CD4-positive, alpha-beta memory T cell (primary cell): ENCODE measurements at regions not wholly inside any gene's neighbourhood (a gene's known extent, or its start where the extent isn't known, plus 50 kb on each side); places are given as distances from the start of the nearest gene placed in this dataset.
A peak's percentile ranks its signal among the peaks of the same experiment; 100 is the strongest.

Experiments used
- CTCF ChIA-PET: fragments of 350-600 bp; sonication (Branson Sonifier 250); formaldehyde crosslinking; loops from one replicate; lab custom pipeline; 2021; ENCODE audit warnings: inconsistent platforms; ENCODE audit not compliant: partially characterized antibody; lab: Charles Lee
- POLR2A ChIA-PET: fragments of 350-600 bp; sonication (Branson Sonifier 250); formaldehyde crosslinking; loops from one replicate; lab custom pipeline; 2021; ENCODE audit not compliant: partially characterized antibody; lab: Charles Lee
- DNase-seq, 5 donors: peaks; one replicate each; pipeline versions ENCODE4 v3.0.0 to v3.0.0-alpha.2; 2020 to 2022; ENCODE audit warnings: mixed read lengths in 1 of 5
- H3K27ac ChIP-seq: one replicate; pipeline ENCODE4 v1.7.0; 2013; ENCODE audit warnings: low read depth, low read length
- H3K27me3 ChIP-seq: 2 replicates; pipeline ENCODE4 v1.7.0; 2013; ENCODE audit warnings: mild to moderate bottlenecking, low read length, moderate library complexity; ENCODE audit not compliant: insufficient read depth
- H3K36me3 ChIP-seq: 2 replicates; pipeline ENCODE4 v1.7.0; 2013; ENCODE audit warnings: mild to moderate bottlenecking, low read length, moderate library complexity; ENCODE audit not compliant: insufficient read depth
- H3K4me1 ChIP-seq: 2 replicates; pipeline ENCODE4 v1.7.0; 2013; ENCODE audit warnings: mild to moderate bottlenecking, low read length, moderate library complexity; ENCODE audit not compliant: insufficient read depth
- H3K4me3 ChIP-seq, 2 donors: one replicate each; pipeline ENCODE4 v1.7.0; 2013; ENCODE audit warnings: low read length in 2 of 2, mild to moderate bottlenecking in 1 of 2
- H3K9me3 ChIP-seq, 2 donors: one replicate each; pipeline ENCODE4 v1.7.0; 2013; ENCODE audit warnings: low read length in 2 of 2, control low read depth in 1 of 2; ENCODE audit not compliant: control insufficient read depth in 1 of 2
- H3K27ac Mint-ChIP-seq, 7 donors: one replicate each; pipeline ENCODE4 v1.8.0; 2020 to 2021; ENCODE audit warnings: mixed read lengths in 7 of 7, mild to moderate bottlenecking in 6 of 7, inconsistent platforms in 3 of 7, moderate library complexity in 3 of 7
- H3K27me3 Mint-ChIP-seq, 2 donors: one replicate each; pipeline ENCODE4 v1.8.0; 2020 to 2021; ENCODE audit warnings: mixed read lengths in 2 of 2
- H3K36me3 Mint-ChIP-seq, 2 donors: one replicate each; pipeline ENCODE4 v1.8.0; 2020 to 2021; ENCODE audit warnings: mixed read lengths in 2 of 2, inconsistent platforms in 1 of 2, mild to moderate bottlenecking in 1 of 2
- H3K4me1 Mint-ChIP-seq, 4 donors: one replicate each; pipeline ENCODE4 v1.8.0; 2020 to 2021; ENCODE audit warnings: mixed read lengths in 4 of 4, mild to moderate bottlenecking in 1 of 4
- H3K4me3 Mint-ChIP-seq, 8 donors: one replicate each; pipeline ENCODE4 v1.8.0; 2020 to 2021; ENCODE audit warnings: mixed read lengths in 8 of 8, mild to moderate bottlenecking in 7 of 8, moderate library complexity in 6 of 8, inconsistent platforms in 3 of 8
- H3K9me3 Mint-ChIP-seq, 8 donors: one replicate each; pipeline ENCODE4 v1.8.0; 2020 to 2021; ENCODE audit warnings: mixed read lengths in 8 of 8, mild to moderate bottlenecking in 5 of 8, inconsistent platforms in 3 of 8, moderate library complexity in 1 of 8
- intact Hi-C: fragments of 100-400 bp; cut with micrococcal nuclease; formaldehyde crosslinking; loops from one replicate; pipeline ENCODE4 v1.15.1; 2023

DNA sequence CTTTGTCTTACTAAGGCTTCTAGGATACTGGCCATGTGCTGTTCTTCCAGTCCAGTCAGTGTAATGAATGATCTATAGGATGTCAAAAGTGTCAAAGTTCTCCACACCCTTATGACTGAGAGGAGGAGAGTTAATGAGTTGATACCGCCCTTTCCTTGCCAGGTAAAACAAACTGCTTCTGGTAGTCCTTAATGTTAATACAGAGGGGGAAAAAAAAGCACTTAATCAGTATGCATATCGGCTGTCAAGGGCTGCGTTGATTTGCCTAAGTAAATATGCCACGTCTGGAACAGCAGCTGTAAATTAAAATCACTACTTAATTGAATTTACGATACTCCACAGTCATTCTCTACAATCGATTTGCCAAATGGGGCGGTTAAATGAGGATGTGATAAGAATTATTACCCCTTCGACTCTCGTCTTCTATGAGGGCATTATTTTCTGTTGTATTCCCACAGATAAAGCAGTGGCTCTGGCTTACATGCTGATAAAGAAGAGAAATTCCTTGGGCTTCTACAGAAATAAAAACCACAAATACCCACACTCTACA is 416.0 kb downstream of the KCNH5 start:
- POLR2A ChIA-PET: no interaction called here
- DNase-seq: no peak
- H3K36me3 Mint-ChIP-seq: peaks cover 0 to 2% of the 10 kb centered on the region in 2 donors
- H3K9me3 Mint-ChIP-seq: peaks cover 2 to 23% (median 10%) of the 10 kb centered on the region in 8 donors
- no peaks in the 10 kb centered on the region for H3K27me3 Mint-ChIP-seq
- intact Hi-C loops: no loop called here
- H3K27me3 ChIP-seq: no peaks in the 10 kb centered on the region
- H3K27ac Mint-ChIP-seq: no peak overlapping the region
- H3K9me3 ChIP-seq: no peaks in the 10 kb centered on the region
- no peaks in the 10 kb centered on the region for H3K4me1 Mint-ChIP-seq
- no peaks in the 10 kb centered on the region for H3K4me1 ChIP-seq
- H3K4me3 ChIP-seq: no peak overlapping the region
- H3K27ac ChIP-seq: no peak overlapping the region
- H3K36me3 ChIP-seq: no peaks in the 10 kb centered on the region
- CTCF ChIA-PET: no interaction called here
- H3K4me3 Mint-ChIP-seq: no peak overlapping the region

DNA sequence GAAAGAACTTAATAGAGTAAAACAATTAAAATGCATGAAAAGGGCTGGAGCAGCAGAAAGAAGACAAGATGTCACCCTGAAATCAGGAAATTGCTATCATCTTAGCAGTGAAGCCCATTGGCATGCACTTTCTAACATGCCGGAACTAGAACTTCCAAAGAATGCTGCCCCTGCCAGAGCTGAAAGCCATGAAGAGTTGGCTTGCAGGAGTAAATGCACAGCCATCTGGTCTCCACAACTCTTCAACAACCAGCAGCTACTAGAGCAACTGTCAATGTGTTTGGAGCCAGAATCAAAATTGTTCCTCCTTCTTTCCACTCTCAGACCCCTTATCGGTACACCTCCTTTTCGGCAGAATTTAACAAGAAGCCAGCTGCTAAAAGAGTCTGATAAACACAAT is 414.1 kb downstream of the KCNH5 start:
- CTCF ChIA-PET: no interaction called here
- DNase-seq: no peak
- H3K27me3 Mint-ChIP-seq: no peaks in the 10 kb centered on the region

DNA sequence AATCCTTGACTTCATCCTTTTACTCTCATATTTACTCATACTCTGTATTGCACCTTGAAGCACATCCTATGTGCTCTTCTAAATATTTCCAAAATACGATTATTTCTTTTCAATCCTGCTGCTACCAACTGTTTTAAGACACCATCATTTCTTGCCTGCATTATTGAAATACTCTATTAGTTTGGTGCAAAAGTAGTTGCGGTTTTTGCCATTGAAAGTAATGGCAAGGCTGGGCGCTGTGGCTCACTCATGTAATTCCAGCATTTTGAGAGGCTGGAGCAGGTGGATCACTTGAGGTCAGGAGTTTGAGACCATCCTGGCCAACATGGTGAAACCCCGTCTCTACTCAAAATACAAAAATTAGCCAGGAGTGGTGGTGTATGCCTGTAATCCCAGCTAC is 412.5 kb downstream of the KCNH5 start:
- POLR2A ChIA-PET: no interaction called here
- H3K36me3 ChIP-seq: no peaks in the 10 kb centered on the region
- H3K27me3 ChIP-seq: no peaks in the 10 kb centered on the region
- Mint-ChIP-seq H3K9me3 (peaks cover 4 to 20% (median 9%) of the 10 kb centered on the region in 8 donors), H3K27me3 (no peaks in the 10 kb centered on the region), H3K36me3 (no peaks in the 10 kb centered on the region), H3K27ac (peak overlapping the region in 1 of 7 donors; percentile 45), H3K4me1 (no peaks in the 10 kb centered on the region), H3K4me3 (peak overlapping the region in 1 of 8 donors; percentile 23)
- no peaks in the 10 kb centered on the region for H3K4me1 ChIP-seq
- no peaks in the 10 kb centered on the region for H3K9me3 ChIP-seq
- H3K27ac ChIP-seq: no peak overlapping the region
- CTCF ChIA-PET: no interaction called here
- intact Hi-C loops: no loop called here
- H3K4me3 ChIP-seq: no peak overlapping the region
- DNase-seq: no peak

More for the DNA sequence above, 414.1 kb downstream of the KCNH5 start:
- Mint-ChIP-seq H3K4me3 (no peak overlapping the region), H3K36me3 (no peaks in the 10 kb centered on the region), H3K9me3 (peaks cover 4 to 19% (median 8%) of the 10 kb centered on the region in 8 donors), H3K4me1 (no peaks in the 10 kb centered on the region), H3K27ac (no peak overlapping the region)
- Histone ChIP-seq H3K4me3 (no peak overlapping the region), H3K9me3 (no peaks in the 10 kb centered on the region), H3K27ac (no peak overlapping the region), H3K27me3 (no peaks in the 10 kb centered on the region), H3K36me3 (no peaks in the 10 kb centered on the region), H3K4me1 (no peaks in the 10 kb centered on the region)
- POLR2A ChIA-PET: no interaction called here
- intact Hi-C loops: no loop called here

DNA sequence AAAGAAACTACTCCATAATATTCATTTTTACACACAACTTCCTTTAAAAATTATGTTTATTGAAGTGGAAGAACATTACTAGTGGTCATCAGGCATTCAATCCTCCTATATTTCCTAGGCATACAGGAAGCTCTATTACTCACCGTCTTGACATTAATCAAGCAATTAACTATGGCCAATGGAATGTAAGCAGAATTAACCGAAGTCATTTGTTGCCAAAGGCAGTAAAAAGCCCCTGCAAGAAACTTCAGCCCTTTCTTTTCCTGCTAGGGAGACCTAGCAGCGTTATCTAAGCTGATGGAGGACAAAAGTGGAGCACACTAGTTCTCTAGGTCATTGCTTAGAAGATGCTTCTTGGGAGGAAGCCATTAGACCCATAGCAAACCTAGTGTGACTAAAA is 399.6 kb downstream of the KCNH5 start:
- Histone ChIP-seq H3K4me3 (no peak overlapping the region), H3K9me3 (no peaks in the 10 kb centered on the region), H3K36me3 (no peaks in the 10 kb centered on the region), H3K27me3 (no peaks in the 10 kb centered on the region), H3K27ac (no peak overlapping the region), H3K4me1 (no peaks in the 10 kb centered on the region)
- intact Hi-C loops: no loop called here
- Mint-ChIP-seq H3K4me3 (no peak overlapping the region), H3K27ac (no peak overlapping the region), H3K27me3 (no peaks in the 10 kb centered on the region), H3K36me3 (no peaks in the 10 kb centered on the region), H3K4me1 (no peaks in the 10 kb centered on the region), H3K9me3 (peaks cover 2 to 10% (median 4%) of the 10 kb centered on the region in 8 donors)
- CTCF ChIA-PET: no interaction called here
- POLR2A ChIA-PET: no interaction called here
- DNase-seq: no peak
